ENCODE measurements at regions not wholly inside any gene's neighbourhood (a gene's known extent, or its start where the extent isn't known, plus 50 kb on each side); places are given as distances from the start of the nearest gene placed in this dataset.

- TF ChIP-seq FOXM1 (IDR thresholded peaks at IDR 0.05; ENCODE audit: borderline replicate concordance, low read depth) = no peak
- TF ChIP-seq TCF12 (IDR thresholded peaks at IDR 0.05; ENCODE audit: low read depth) = no peak
- no peak for TF ChIP-seq RAD21 (IDR thresholded peaks at IDR 0.05; ENCODE audit: low read depth)
- TF ChIP-seq CREB1 (IDR thresholded peaks at IDR 0.05; ENCODE audit: low read depth) = no peak
- no peak for TF ChIP-seq EP300 (IDR thresholded peaks at IDR 0.05; ENCODE audit: borderline replicate concordance)
- TF ChIP-seq TAF1 (IDR thresholded peaks at IDR 0.05; ENCODE audit: low read depth) = no peak
Observed at GRCh38 chr1:56105397-56105796, 474.0 kb downstream of the PLPP3 start.
